ENCODE measurements at regions not wholly inside any gene's neighbourhood (a gene's known extent, or its start where the extent isn't known, plus 50 kb on each side); places are given as distances from the start of the nearest gene placed in this dataset.

DNA sequence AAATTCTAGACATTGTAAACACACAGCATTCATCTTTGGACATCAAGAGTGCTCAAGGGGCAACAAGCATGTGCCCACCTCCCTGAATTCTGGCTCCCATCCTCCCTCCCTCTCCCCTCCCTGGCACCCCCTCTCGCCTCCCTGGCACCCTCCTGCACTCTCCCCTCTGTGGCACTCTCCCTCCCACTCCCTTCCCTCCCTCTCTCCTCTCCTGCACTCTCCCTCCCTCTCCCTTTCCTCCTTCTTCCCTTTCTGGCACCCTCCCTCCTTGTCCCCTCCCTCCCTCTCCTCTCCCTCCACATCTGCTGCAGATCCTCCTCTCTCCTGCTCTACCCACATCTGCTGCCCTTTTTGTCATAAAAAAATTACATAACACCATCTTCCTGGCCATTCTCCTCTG lies 113.0 kb upstream of the SLC22A23 start:
- Histone ChIP-seq H3K27ac (ENCODE audit: low read depth in 2 of 2, low read length in 1 of 2) (no peak overlapping the region), H3K36me3 (replicated peaks in 1 of 2; ENCODE audit: control insufficient read depth in 1 of 2, insufficient read depth in 2 of 2, low read length in 1 of 2) (no peaks in the 10 kb centered on the region), H3K79me2 (ENCODE audit: insufficient read depth) (no peaks in the 10 kb centered on the region), H3K27me3 (ENCODE audit: insufficient read depth) (peaks cover 34% of the 10 kb centered on the region), H3K4me2 (no peak overlapping the region), H3K9me3 (no peaks in the 10 kb centered on the region), H3K4me1 (ENCODE audit: control insufficient read depth in 1 of 2, insufficient read depth in 2 of 2, low read depth in 1 of 2, low read length in 1 of 2) (peaks cover 0 to 11% of the 10 kb centered on the region in 2 experiments; a peak in 1 of 4 replicates), H2AFZ (ENCODE audit: low read depth) (no peak overlapping the region), H3K9ac (no peak overlapping the region), H3K9me2 (no peaks in the 10 kb centered on the region), H3K4me3 (ENCODE audit: low read depth in 2 of 2, low read length in 1 of 2) (no peak overlapping the region), H4K20me1 (ENCODE audit: insufficient read depth) (no peaks in the 10 kb centered on the region), H3F3A (replicated peaks; ENCODE audit: insufficient read depth) (no peaks in the 10 kb centered on the region)
- WGBS (ENCODE audit: low lambda C conversion rate), result 27% methylated on average over 1 of the region's 1 CpG
- DNase-seq, result peak; percentile 32
- ChIA-PET CTCF (no interaction called here), POLR2A (no interaction called here)
- TF ChIP-seq, protein P1, sequence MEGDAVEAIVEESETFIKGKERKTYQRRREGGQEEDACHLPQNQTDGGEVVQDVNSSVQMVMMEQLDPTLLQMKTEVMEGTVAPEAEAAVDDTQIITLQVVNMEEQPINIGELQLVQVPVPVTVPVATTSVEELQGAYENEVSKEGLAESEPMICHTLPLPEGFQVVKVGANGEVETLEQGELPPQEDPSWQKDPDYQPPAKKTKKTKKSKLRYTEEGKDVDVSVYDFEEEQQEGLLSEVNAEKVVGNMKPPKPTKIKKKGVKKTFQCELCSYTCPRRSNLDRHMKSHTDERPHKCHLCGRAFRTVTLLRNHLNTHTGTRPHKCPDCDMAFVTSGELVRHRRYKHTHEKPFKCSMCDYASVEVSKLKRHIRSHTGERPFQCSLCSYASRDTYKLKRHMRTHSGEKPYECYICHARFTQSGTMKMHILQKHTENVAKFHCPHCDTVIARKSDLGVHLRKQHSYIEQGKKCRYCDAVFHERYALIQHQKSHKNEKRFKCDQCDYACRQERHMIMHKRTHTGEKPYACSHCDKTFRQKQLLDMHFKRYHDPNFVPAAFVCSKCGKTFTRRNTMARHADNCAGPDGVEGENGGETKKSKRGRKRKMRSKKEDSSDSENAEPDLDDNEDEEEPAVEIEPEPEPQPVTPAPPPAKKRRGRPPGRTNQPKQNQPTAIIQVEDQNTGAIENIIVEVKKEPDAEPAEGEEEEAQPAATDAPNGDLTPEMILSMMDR (IDR thresholded peaks at IDR 0.05), result no peak
- TF ChIP-seq MEF2A (IDR thresholded peaks at IDR 0.05; ENCODE audit: borderline replicate concordance, low read depth) (no peak), POLR2AphosphoS5 (IDR thresholded peaks at IDR 0.05; ENCODE audit: low read depth, low read length) (no peak), SIN3A (IDR thresholded peaks at IDR 0.05; ENCODE audit: borderline replicate concordance, low read depth, low read length) (no peak), NRF1 (IDR thresholded peaks at IDR 0.05; ENCODE audit: low read depth, low read length) (no peak), RFX5 (IDR thresholded peaks at IDR 0.05; ENCODE audit: low read length) (no peak), EZH2phosphoT487 (IDR thresholded peaks at IDR 0.05; ENCODE audit: borderline replicate concordance, low read depth) (no peak), FOXM1 (IDR thresholded peaks at IDR 0.05; ENCODE audit: low read depth) (no peak), TCF12 (IDR thresholded peaks at IDR 0.05) (no peak), EP300 (IDR thresholded peaks at IDR 0.05; ENCODE audit: borderline replicate concordance in 1 of 2, low read depth in 1 of 2, low read length in 1 of 2) (no peak), ELF1 (IDR thresholded peaks at IDR 0.05) (no peak)
- TF ChIP-seq, protein P2, sequence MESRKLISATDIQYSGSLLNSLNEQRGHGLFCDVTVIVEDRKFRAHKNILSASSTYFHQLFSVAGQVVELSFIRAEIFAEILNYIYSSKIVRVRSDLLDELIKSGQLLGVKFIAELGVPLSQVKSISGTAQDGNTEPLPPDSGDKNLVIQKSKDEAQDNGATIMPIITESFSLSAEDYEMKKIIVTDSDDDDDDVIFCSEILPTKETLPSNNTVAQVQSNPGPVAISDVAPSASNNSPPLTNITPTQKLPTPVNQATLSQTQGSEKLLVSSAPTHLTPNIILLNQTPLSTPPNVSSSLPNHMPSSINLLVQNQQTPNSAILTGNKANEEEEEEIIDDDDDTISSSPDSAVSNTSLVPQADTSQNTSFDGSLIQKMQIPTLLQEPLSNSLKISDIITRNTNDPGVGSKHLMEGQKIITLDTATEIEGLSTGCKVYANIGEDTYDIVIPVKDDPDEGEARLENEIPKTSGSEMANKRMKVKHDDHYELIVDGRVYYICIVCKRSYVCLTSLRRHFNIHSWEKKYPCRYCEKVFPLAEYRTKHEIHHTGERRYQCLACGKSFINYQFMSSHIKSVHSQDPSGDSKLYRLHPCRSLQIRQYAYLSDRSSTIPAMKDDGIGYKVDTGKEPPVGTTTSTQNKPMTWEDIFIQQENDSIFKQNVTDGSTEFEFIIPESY (IDR thresholded peaks at IDR 0.05; ENCODE audit: borderline replicate concordance, low read depth), result no peak
- TF ChIP-seq, protein P3, sequence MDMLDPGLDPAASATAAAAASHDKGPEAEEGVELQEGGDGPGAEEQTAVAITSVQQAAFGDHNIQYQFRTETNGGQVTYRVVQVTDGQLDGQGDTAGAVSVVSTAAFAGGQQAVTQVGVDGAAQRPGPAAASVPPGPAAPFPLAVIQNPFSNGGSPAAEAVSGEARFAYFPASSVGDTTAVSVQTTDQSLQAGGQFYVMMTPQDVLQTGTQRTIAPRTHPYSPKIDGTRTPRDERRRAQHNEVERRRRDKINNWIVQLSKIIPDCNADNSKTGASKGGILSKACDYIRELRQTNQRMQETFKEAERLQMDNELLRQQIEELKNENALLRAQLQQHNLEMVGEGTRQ (IDR thresholded peaks at IDR 0.05; ENCODE audit: borderline replicate concordance, low read depth, low read length), result no peak
- TF ChIP-seq, protein P4, sequence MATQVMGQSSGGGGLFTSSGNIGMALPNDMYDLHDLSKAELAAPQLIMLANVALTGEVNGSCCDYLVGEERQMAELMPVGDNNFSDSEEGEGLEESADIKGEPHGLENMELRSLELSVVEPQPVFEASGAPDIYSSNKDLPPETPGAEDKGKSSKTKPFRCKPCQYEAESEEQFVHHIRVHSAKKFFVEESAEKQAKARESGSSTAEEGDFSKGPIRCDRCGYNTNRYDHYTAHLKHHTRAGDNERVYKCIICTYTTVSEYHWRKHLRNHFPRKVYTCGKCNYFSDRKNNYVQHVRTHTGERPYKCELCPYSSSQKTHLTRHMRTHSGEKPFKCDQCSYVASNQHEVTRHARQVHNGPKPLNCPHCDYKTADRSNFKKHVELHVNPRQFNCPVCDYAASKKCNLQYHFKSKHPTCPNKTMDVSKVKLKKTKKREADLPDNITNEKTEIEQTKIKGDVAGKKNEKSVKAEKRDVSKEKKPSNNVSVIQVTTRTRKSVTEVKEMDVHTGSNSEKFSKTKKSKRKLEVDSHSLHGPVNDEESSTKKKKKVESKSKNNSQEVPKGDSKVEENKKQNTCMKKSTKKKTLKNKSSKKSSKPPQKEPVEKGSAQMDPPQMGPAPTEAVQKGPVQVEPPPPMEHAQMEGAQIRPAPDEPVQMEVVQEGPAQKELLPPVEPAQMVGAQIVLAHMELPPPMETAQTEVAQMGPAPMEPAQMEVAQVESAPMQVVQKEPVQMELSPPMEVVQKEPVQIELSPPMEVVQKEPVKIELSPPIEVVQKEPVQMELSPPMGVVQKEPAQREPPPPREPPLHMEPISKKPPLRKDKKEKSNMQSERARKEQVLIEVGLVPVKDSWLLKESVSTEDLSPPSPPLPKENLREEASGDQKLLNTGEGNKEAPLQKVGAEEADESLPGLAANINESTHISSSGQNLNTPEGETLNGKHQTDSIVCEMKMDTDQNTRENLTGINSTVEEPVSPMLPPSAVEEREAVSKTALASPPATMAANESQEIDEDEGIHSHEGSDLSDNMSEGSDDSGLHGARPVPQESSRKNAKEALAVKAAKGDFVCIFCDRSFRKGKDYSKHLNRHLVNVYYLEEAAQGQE (IDR thresholded peaks at IDR 0.05; ENCODE audit: low read depth, low read length), result no peak
- TF ChIP-seq, protein P5, sequence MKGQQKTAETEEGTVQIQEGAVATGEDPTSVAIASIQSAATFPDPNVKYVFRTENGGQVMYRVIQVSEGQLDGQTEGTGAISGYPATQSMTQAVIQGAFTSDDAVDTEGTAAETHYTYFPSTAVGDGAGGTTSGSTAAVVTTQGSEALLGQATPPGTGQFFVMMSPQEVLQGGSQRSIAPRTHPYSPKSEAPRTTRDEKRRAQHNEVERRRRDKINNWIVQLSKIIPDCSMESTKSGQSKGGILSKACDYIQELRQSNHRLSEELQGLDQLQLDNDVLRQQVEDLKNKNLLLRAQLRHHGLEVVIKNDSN (IDR thresholded peaks at IDR 0.05; ENCODE audit: borderline replicate concordance, low read depth), result no peak

Data from SK-N-SH (cell line).